CD4-positive, alpha-beta T cell (primary cell): ENCODE measurements at regions not wholly inside any gene's neighbourhood (a gene's known extent, or its start where the extent isn't known, plus 50 kb on each side); places are given as distances from the start of the nearest gene placed in this dataset.
"Not testable (repeated sequence)": the region's sequence is repeated elsewhere in the genome, so short reads cannot be mapped to it uniquely, and the experiment has no call there.

ENCODE experiments used
- ATAC-seq: fragments of 200-7000 bp; cut with Tn5 transposase; one replicate; pipeline ENCODE4 v1.10.0; 2022; ENCODE audit warnings: mild to moderate bottlenecking; ENCODE audit not compliant: poor library complexity
- CTCF ChIA-PET: fragments of 350-600 bp; sonication (Branson Sonifier 250); formaldehyde crosslinking; loops from one replicate; lab custom pipeline; 2021; ENCODE audit warnings: antibody characterized with exemption, inconsistent platforms; lab: Charles Lee
- POLR2A ChIA-PET: fragments of 350-600 bp; sonication (Branson Sonifier 250); formaldehyde crosslinking; loops from one replicate; lab custom pipeline; 2021; ENCODE audit warnings: antibody characterized with exemption, inconsistent platforms; lab: Charles Lee
- DNase-seq, 14 experiments: peaks; one replicate each; pipeline ENCODE4 v3.0.0-alpha.2; 2013 to 2020; ENCODE audit warnings: mixed read lengths in 2 of 14
- H3K27ac ChIP-seq, 2 donors: one replicate each; pipeline versions ENCODE4 v1.5.1 to v1.7.0; 2013; ENCODE audit warnings: low read length in 2 of 2, low read depth in 1 of 2, mild to moderate bottlenecking in 1 of 2
- H3K27me3 ChIP-seq, 2 experiments: 1 replicate in 1 of 2; 2 replicates in 1 of 2; pipeline versions ENCODE4 v1.6.1 to v1.7.0; 2013; ENCODE audit warnings: low read length in 2 of 2, control low read depth in 1 of 2, mild to moderate bottlenecking in 1 of 2, moderate library complexity in 1 of 2; ENCODE audit not compliant: insufficient read depth in 2 of 2, control insufficient read depth in 1 of 2
- H3K36me3 ChIP-seq: one replicate; pipeline ENCODE4 v1.6.1; 2013; ENCODE audit warnings: low read length, control low read depth; ENCODE audit not compliant: insufficient read depth
- H3K4me1 ChIP-seq: one replicate; pipeline ENCODE4 v1.6.1; 2013; ENCODE audit warnings: low read length, control low read depth; ENCODE audit not compliant: insufficient read depth
- H3K4me3 ChIP-seq: one replicate; pipeline ENCODE4 v1.5.1; 2013; ENCODE audit warnings: mild to moderate bottlenecking, low read length, moderate library complexity
- H3K9me3 ChIP-seq, 2 experiments: 1 replicate in 1 of 2; 2 replicates in 1 of 2; pipeline versions ENCODE4 v1.6.1 to v1.7.0; 2013; ENCODE audit warnings: low read length in 2 of 2, mild to moderate bottlenecking in 2 of 2, control low read depth in 1 of 2, moderate library complexity in 1 of 2; ENCODE audit not compliant: control insufficient read depth in 1 of 2, insufficient read depth in 1 of 2
- H3K27ac Mint-ChIP-seq: one replicate; pipeline ENCODE4 v1.8.0; 2020; ENCODE audit warnings: mixed read lengths
- H3K27me3 Mint-ChIP-seq: one replicate; pipeline ENCODE4 v1.8.0; 2021; ENCODE audit warnings: mixed read lengths
- H3K36me3 Mint-ChIP-seq: one replicate; pipeline ENCODE4 v1.8.0; 2021; ENCODE audit warnings: low read depth, mixed read lengths
- H3K4me1 Mint-ChIP-seq: one replicate; pipeline ENCODE4 v1.8.0; 2021; ENCODE audit warnings: low read depth, mixed read lengths
- H3K4me3 Mint-ChIP-seq: one replicate; pipeline ENCODE4 v1.8.0; 2020; ENCODE audit warnings: mild to moderate bottlenecking, mixed read lengths
- H3K9me3 Mint-ChIP-seq: one replicate; pipeline ENCODE4 v1.8.0; 2020; ENCODE audit warnings: mixed read lengths
- CTCF ChIP-seq: fragments of 200-600 bp; IDR thresholded peaks from one replicate; pipeline ENCODE4 v1.8.0; 2022; ENCODE audit warnings: antibody characterized with exemption, mild to moderate bottlenecking
- intact Hi-C, 2 experiments: fragments of 100-400 bp; cut with DNase I in 1 of 2; cut with micrococcal nuclease in 1 of 2; formaldehyde crosslinking; loops; one replicate each; pipeline versions ENCODE4 v1.15.1 to v1.9.0; 2023 to 2025; cut with DNase I, micrococcal nuclease

DNA sequence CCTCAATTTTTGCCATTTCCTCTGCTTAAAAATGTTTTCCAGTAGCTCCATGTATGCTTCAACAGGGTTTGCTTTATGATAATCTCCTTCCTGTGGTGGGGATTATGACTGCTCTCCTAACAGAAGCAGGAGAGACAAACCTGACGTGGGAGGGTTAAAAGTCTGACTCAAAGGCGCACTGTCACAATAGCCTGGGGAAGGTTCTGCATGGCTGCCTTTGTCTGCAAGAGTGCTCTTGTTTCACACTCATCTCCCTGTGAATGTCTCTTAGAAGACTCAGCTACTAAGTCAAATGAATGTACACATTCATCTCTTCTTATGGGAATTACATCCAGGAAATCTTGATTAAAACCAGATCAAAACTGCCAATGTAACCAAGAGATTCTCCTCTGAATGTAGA lies 90.9 kb upstream of the MTAP start:
- CTCF ChIA-PET = no interaction called here
- no peak for ATAC-seq
- no peak overlapping the region for H3K27ac Mint-ChIP-seq
- H3K36me3 Mint-ChIP-seq = no peaks in the 10 kb centered on the region
- POLR2A ChIA-PET = no interaction called here
- peaks cover 4% of the 10 kb centered on the region for H3K4me1 ChIP-seq
- no peak overlapping the region for H3K4me3 ChIP-seq
- intact Hi-C loops = no loop called here
- no peaks in the 10 kb centered on the region for H3K27me3 ChIP-seq
- no peak for DNase-seq
- peaks cover 5% of the 10 kb centered on the region for H3K9me3 Mint-ChIP-seq
- H3K27me3 Mint-ChIP-seq = no peaks in the 10 kb centered on the region
- no peak overlapping the region for H3K27ac ChIP-seq
- peaks cover 0 to 6% of the 10 kb centered on the region in 2 experiments for H3K9me3 ChIP-seq
- TF ChIP-seq CTCF = no peak
- no peak overlapping the region for H3K4me3 Mint-ChIP-seq
- peaks cover 26% of the 10 kb centered on the region for H3K4me1 Mint-ChIP-seq
- H3K36me3 ChIP-seq = no peaks in the 10 kb centered on the region

GRCh38 chr9:21715408-21715807 lies 87.0 kb upstream of the MTAP start:
- H3K36me3 Mint-ChIP-seq = no peaks in the 10 kb centered on the region
- ChIA-PET CTCF (interaction anchor here (1.1 kb wide), 1 partner anchor 14 kb away, joined by 3 read pairs; no protein-coding TSS in a partner anchor), POLR2A (no interaction called here)
- intact Hi-C loops = no loop called here
- no peak overlapping the region for H3K27ac Mint-ChIP-seq
- DNase-seq (no peak), ATAC-seq (no peak)
- H3K27me3 Mint-ChIP-seq = peaks cover 16% of the 10 kb centered on the region
- peaks cover 0 to 6% of the 10 kb centered on the region in 2 experiments for H3K9me3 ChIP-seq
- peaks cover 4% of the 10 kb centered on the region for H3K4me1 ChIP-seq
- no peaks in the 10 kb centered on the region for H3K36me3 ChIP-seq
- H3K27me3 ChIP-seq = peaks cover 0 to 8% of the 10 kb centered on the region in 2 experiments
- no peak overlapping the region for H3K4me3 Mint-ChIP-seq
- H3K9me3 Mint-ChIP-seq = peaks cover 5% of the 10 kb centered on the region
- H3K4me1 Mint-ChIP-seq = peaks cover 20% of the 10 kb centered on the region
- H3K27ac ChIP-seq = no peak overlapping the region
- no peak overlapping the region for H3K4me3 ChIP-seq
- no peak for TF ChIP-seq CTCF

- Mint-ChIP-seq H3K27me3 (peaks cover 27% of the 10 kb centered on the region), H3K4me1 (no peaks in the 10 kb centered on the region), H3K4me3 (no peak overlapping the region), H3K36me3 (no peaks in the 10 kb centered on the region), H3K27ac (no peak overlapping the region), H3K9me3 (peaks cover 3% of the 10 kb centered on the region)
- DNase-seq (no peak), ATAC-seq (no peak)
- Histone ChIP-seq H3K4me3 (no peak overlapping the region), H3K27ac (no peak overlapping the region), H3K36me3 (no peaks in the 10 kb centered on the region), H3K9me3 (no peaks in the 10 kb centered on the region), H3K4me1 (no peaks in the 10 kb centered on the region), H3K27me3 (peaks cover 0 to 8% of the 10 kb centered on the region in 2 experiments)
- intact Hi-C loops = no loop called here
- TF ChIP-seq CTCF = no peak
- ChIA-PET POLR2A (no interaction called here), CTCF (no interaction called here)
Measured at GRCh38 chr9:21720758-21721157, 81.7 kb upstream of the MTAP start.

DNA sequence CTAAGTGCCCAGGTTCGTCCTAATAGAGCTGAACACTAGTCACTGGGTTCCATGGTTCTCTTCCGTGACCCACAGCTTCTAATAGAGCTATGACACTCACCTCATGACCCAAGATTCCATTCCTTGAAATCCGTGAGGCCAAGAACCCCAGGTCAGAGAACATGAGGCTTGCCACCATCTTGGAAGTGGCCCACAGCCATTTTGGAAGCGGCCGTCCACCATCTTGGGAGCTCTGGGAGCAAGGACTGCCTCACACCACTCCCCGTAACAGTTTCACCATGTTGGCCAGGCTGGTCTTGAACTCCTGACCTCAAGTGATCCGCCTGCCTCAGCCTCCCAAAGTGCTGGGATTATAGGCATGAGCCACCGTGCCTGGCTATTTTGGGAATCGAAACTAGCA lies 75.0 kb upstream of the MTAP start:
- H3K4me1 ChIP-seq, H3K36me3 ChIP-seq, H3K4me3 ChIP-seq, H3K4me3 Mint-ChIP-seq, H3K27me3 ChIP-seq, H3K27me3 Mint-ChIP-seq, intact Hi-C loops, H3K36me3 Mint-ChIP-seq, H3K9me3 Mint-ChIP-seq, ATAC-seq, H3K27ac ChIP-seq, H3K27ac Mint-ChIP-seq, H3K4me1 Mint-ChIP-seq, DNase-seq, CTCF ChIA-PET, H3K9me3 ChIP-seq: not testable (repeated sequence)
- POLR2A ChIA-PET = interaction anchor here (0.5 kb wide), 1 partner anchor 43 kb away, joined by 4 read pairs; no protein-coding TSS in a partner anchor
